Trophoblast cell (in vitro differentiated cells and primary cell): ENCODE measurements at regions not wholly inside any gene's neighbourhood (a gene's known extent, or its start where the extent isn't known, plus 50 kb on each side); places are given as distances from the start of the nearest gene placed in this dataset.

Experiments used
- DNase-seq, 2 donors: peaks; one replicate each; pipeline ENCODE4 v3.0.0-alpha.2; 2016
- H2AFZ ChIP-seq: 2 replicates; pipeline ENCODE4 v1.6.1; 2013; ENCODE audit warnings: low read length, moderate library complexity, mild to moderate bottlenecking; ENCODE audit not compliant: insufficient read depth, poor library complexity
- H2AK5ac ChIP-seq: 2 replicates; pipeline ENCODE4 v1.6.1; 2013; ENCODE audit warnings: mild to moderate bottlenecking, low read length
- H2BK120ac ChIP-seq: 2 replicates; pipeline ENCODE4 v1.6.1; 2013; ENCODE audit warnings: low read length, mild to moderate bottlenecking, moderate library complexity; ENCODE audit not compliant: insufficient read depth, poor library complexity
- H2BK12ac ChIP-seq: 2 replicates; pipeline ENCODE4 v1.6.1; 2013; ENCODE audit warnings: mild to moderate bottlenecking, low read length, moderate library complexity
- H2BK5ac ChIP-seq: 2 replicates; pipeline ENCODE4 v1.6.1; 2013; ENCODE audit warnings: low read length, low read depth, moderate library complexity, mild to moderate bottlenecking; ENCODE audit not compliant: poor library complexity
- H3K14ac ChIP-seq: 2 replicates; pipeline ENCODE4 v1.6.1; 2013; ENCODE audit warnings: mild to moderate bottlenecking, low read length
- H3K18ac ChIP-seq: 2 replicates; pipeline ENCODE4 v1.6.1; 2013; ENCODE audit warnings: mild to moderate bottlenecking, low read length
- H3K23ac ChIP-seq: 2 replicates; pipeline ENCODE4 v1.6.1; 2013; ENCODE audit warnings: low read length
- H3K27ac ChIP-seq: 2 replicates; pipeline ENCODE4 v1.5.1; 2013; ENCODE audit warnings: low read depth, mild to moderate bottlenecking, inconsistent platforms, low read length, moderate library complexity
- H3K27me3 ChIP-seq: 2 replicates; pipeline ENCODE4 v1.6.1; 2013; ENCODE audit warnings: inconsistent platforms, mild to moderate bottlenecking, low read length, moderate library complexity; ENCODE audit not compliant: insufficient read depth
- H3K36me3 ChIP-seq, 2 experiments: 1 replicate in 1 of 2; 2 replicates in 1 of 2; pipeline ENCODE4 v1.6.1; 2013; ENCODE audit warnings: low read length in 2 of 2, mild to moderate bottlenecking in 2 of 2, moderate library complexity in 1 of 2; ENCODE audit not compliant: insufficient read depth in 2 of 2, control insufficient read depth in 1 of 2
- H3K4ac ChIP-seq: 2 replicates; pipeline ENCODE4 v1.6.1; 2013; ENCODE audit warnings: low read depth, mild to moderate bottlenecking, low read length, moderate library complexity
- H3K4me1 ChIP-seq, 2 experiments: 1 replicate in 1 of 2; 2 replicates in 1 of 2; pipeline ENCODE4 v1.6.1; 2013; ENCODE audit warnings: low read length in 2 of 2, mild to moderate bottlenecking in 2 of 2, moderate library complexity in 1 of 2; ENCODE audit not compliant: insufficient read depth in 2 of 2, control insufficient read depth in 1 of 2
- H3K4me2 ChIP-seq: 2 replicates; pipeline ENCODE4 v1.6.1; 2013; ENCODE audit warnings: inconsistent platforms, mild to moderate bottlenecking, low read length, moderate library complexity
- H3K4me3 ChIP-seq: 2 replicates; pipeline ENCODE4 v1.5.1; 2013; ENCODE audit warnings: mild to moderate bottlenecking, low read depth, low read length, inconsistent platforms
- H3K79me1 ChIP-seq: one replicate; pipeline ENCODE4 v1.6.1; 2013; ENCODE audit warnings: low read length
- H3K79me2 ChIP-seq: 2 replicates; pipeline ENCODE4 v1.6.1; 2013; ENCODE audit warnings: low read length, mild to moderate bottlenecking; ENCODE audit not compliant: control insufficient read depth, insufficient read depth, poor library complexity
- H3K9ac ChIP-seq: 2 replicates; pipeline ENCODE4 v1.6.1; 2013; ENCODE audit warnings: mild to moderate bottlenecking, low read length
- H3K9me3 ChIP-seq: 2 replicates; pipeline ENCODE4 v1.6.1; 2013; ENCODE audit warnings: low read depth, mild to moderate bottlenecking, control low read depth, inconsistent platforms, low read length; ENCODE audit not compliant: insufficient read depth
- H4K12ac ChIP-seq: 2 replicates; pipeline ENCODE4 v1.6.1; 2013; ENCODE audit warnings: low read depth, mild to moderate bottlenecking, low read length, moderate library complexity
- H4K8ac ChIP-seq: 2 replicates; pipeline ENCODE4 v1.6.1; 2013; ENCODE audit warnings: low read depth, mild to moderate bottlenecking, low read length, moderate library complexity
- H4K91ac ChIP-seq: one replicate; pipeline ENCODE4 v1.6.1; 2013; ENCODE audit warnings: low read depth, mild to moderate bottlenecking, low read length, moderate library complexity
- WGBS: extraction: QIAGEN DNeasy Blood & Tissue Kit; methylation state at CpG from one replicate; pipeline ENCODE4 v1.1.7; 2013; ENCODE audit warnings: missing lambda C conversion rate; ENCODE audit not compliant: insufficient read length, insufficient coverage; ENCODE audit errors: extremely low coverage; 5-methylcytosine and 5-hydroxymethylcytosine counted together

DNA sequence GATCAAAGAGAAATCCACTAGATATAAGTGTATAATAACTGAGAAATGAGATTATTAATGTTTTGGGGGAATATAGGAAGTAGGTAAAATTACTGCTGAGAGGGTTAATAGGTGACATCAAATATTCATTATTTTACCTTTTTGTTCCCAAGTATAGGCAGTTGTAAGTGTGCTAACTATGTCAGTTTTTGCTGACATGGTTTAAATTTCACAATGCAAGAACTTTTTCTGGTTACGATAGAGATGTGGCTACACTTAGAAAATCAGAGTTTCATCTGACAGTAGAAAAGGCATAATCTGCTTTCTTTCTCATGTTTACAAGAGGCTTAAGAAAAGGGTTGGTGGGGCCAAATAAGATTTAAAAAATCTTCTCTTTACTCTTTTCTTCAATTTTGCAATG lies 235.0 kb upstream of the DPPA4 start:
- Histone ChIP-seq H4K8ac (no peak overlapping the region), H3K79me2 (no peaks in the 10 kb centered on the region), H2AFZ (no peak overlapping the region), H2BK12ac (no peak overlapping the region), H3K27me3 (no peaks in the 10 kb centered on the region), H3K4ac (no peak overlapping the region), H3K27ac (no peak overlapping the region), H2BK120ac (no peak overlapping the region), H3K4me1 (no peaks in the 10 kb centered on the region), H3K79me1 (no peaks in the 10 kb centered on the region), H3K4me3 (no peak overlapping the region), H2BK5ac (no peak overlapping the region), H3K18ac (no peak overlapping the region), H3K9me3 (no peaks in the 10 kb centered on the region), H3K23ac (no peak overlapping the region), H3K4me2 (no peak overlapping the region), H4K12ac (no peak overlapping the region), H2AK5ac (no peak overlapping the region), H3K14ac (no peak overlapping the region), H4K91ac (no peak overlapping the region), H3K9ac (no peak overlapping the region), H3K36me3 (no peaks in the 10 kb centered on the region)
- DNase-seq, result no peak
- no CpG with 5 or more reads among the region's 1 CpG for WGBS

DNA sequence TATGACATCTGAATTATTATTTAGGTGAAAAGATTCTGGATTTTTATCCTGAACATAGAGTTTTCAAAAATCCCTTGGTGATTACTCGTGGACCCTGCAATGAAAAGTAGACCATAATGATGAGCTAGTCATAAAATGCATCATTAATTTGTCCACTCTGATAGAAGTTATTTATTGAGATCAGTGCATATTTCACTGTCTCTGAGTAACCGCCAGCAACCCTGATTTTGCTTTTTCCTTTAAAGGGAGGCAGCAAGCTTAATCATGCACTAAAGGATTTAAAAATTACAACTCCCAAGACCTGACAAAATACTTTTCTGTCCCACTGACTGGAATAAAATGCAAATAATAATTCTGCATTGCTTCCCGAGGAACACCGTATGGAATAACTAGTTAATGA lies 259.6 kb upstream of the DPPA4 start:
- Histone ChIP-seq H2AK5ac (no peak overlapping the region), H3K79me1 (no peaks in the 10 kb centered on the region), H3K4me1 (no peaks in the 10 kb centered on the region), H3K4me3 (no peak overlapping the region), H3K27ac (no peak overlapping the region), H2BK12ac (no peak overlapping the region), H4K12ac (no peak overlapping the region), H3K23ac (no peak overlapping the region), H3K36me3 (no peaks in the 10 kb centered on the region), H3K4ac (no peak overlapping the region), H4K8ac (no peak overlapping the region), H2BK120ac (no peak overlapping the region), H3K27me3 (no peaks in the 10 kb centered on the region), H3K9me3 (no peaks in the 10 kb centered on the region), H4K91ac (no peak overlapping the region), H2BK5ac (no peak overlapping the region), H3K4me2 (no peak overlapping the region), H3K9ac (no peak overlapping the region), H3K14ac (no peak overlapping the region), H3K18ac (no peak overlapping the region), H3K79me2 (no peaks in the 10 kb centered on the region), H2AFZ (no peak overlapping the region)
- WGBS, result no CpG with 5 or more reads among the region's 4 CpGs
- DNase-seq, result no peak

DNA sequence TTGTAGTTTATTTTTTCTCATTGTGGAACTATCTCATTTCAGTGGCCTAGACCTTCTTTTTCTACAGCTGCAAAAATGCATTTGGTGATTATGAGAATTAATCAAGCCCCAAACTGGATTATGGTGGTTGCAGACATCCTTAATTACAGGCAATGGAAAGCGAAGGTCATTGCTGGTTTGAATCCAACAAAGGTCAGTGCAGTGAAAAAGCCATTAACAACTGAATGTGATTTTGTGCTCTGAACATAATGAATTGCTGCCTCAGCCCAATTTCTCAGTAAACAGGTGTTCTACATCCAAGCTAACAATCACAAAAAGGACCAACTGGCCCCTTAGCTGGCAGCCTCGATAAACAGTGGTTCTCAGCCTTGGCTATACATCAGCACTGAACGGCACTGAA lies 260.1 kb upstream of the DPPA4 start:
- no peak overlapping the region for H4K91ac ChIP-seq

DNA sequence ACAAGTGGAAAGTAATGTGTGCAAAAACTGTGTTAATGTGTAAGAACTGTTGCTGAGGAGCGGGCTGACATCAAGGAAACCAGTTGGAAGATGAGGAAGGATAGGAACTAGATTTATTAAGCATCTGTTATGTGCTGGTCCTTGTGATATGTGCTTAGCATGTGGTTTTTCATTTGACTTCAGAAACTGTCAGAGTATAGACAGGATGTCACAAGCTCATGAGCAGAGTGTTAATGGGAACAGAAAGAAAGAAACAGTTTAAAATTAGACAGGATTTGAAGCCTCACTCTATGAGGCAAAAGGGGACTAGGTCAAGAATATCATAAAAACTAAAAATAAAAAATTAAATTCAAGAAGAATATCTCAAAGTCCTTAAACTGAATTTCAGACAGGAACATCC lies 270.6 kb upstream of the DPPA4 start:
- Histone ChIP-seq H3K27me3 (no peaks in the 10 kb centered on the region), H3K4me1 (no peaks in the 10 kb centered on the region), H3K79me2 (no peaks in the 10 kb centered on the region), H2BK120ac (no peak overlapping the region), H3K4me3 (no peak overlapping the region), H3K79me1 (no peaks in the 10 kb centered on the region), H3K36me3 (no peaks in the 10 kb centered on the region), H3K23ac (no peak overlapping the region), H3K14ac (no peak overlapping the region), H4K91ac (no peak overlapping the region), H4K12ac (no peak overlapping the region), H3K4ac (no peak overlapping the region), H3K4me2 (no peak overlapping the region), H2BK5ac (no peak overlapping the region), H4K8ac (no peak overlapping the region), H3K9me3 (no peaks in the 10 kb centered on the region), H2BK12ac (no peak overlapping the region), H3K27ac (no peak overlapping the region), H3K9ac (no peak overlapping the region), H2AK5ac (no peak overlapping the region), H2AFZ (no peak overlapping the region), H3K18ac (no peak overlapping the region)
- DNase-seq, result no peak
- WGBS, result no CpG with 5 or more reads among the region's 1 CpG

More for the DNA sequence above, 260.1 kb upstream of the DPPA4 start:
- Histone ChIP-seq H3K4ac (no peak overlapping the region), H3K9me3 (no peaks in the 10 kb centered on the region), H3K18ac (no peak overlapping the region), H4K12ac (no peak overlapping the region), H3K79me2 (no peaks in the 10 kb centered on the region), H2BK12ac (no peak overlapping the region), H2BK5ac (no peak overlapping the region), H3K36me3 (no peaks in the 10 kb centered on the region), H2BK120ac (no peak overlapping the region), H3K27me3 (no peaks in the 10 kb centered on the region), H3K79me1 (no peaks in the 10 kb centered on the region), H3K23ac (no peak overlapping the region), H3K14ac (no peak overlapping the region), H3K9ac (no peak overlapping the region), H4K8ac (no peak overlapping the region), H3K4me1 (no peaks in the 10 kb centered on the region), H2AK5ac (no peak overlapping the region), H3K4me3 (no peak overlapping the region), H2AFZ (no peak overlapping the region), H3K27ac (no peak overlapping the region), H3K4me2 (no peak overlapping the region)
- no peak for DNase-seq
- no CpG with 5 or more reads among the region's 3 CpGs for WGBS
